GM19351 (cell line): ENCODE measurements at regions not wholly inside any gene's neighbourhood (a gene's known extent, or its start where the extent isn't known, plus 50 kb on each side); places are given as distances from the start of the nearest gene placed in this dataset.

Source experiments
- ATAC-seq: cut with Tn5 transposase; IDR thresholded peaks from one replicate; pipeline ENCODE4 v1.9.1; 2021; ENCODE audit warnings: mild to moderate bottlenecking, moderate library complexity; ENCODE audit not compliant: unreplicated experiment

GRCh38 chr15:70198441-70199123, 100.9 kb upstream of the TLE3 start:
- no peak for ATAC-seq

DNA sequence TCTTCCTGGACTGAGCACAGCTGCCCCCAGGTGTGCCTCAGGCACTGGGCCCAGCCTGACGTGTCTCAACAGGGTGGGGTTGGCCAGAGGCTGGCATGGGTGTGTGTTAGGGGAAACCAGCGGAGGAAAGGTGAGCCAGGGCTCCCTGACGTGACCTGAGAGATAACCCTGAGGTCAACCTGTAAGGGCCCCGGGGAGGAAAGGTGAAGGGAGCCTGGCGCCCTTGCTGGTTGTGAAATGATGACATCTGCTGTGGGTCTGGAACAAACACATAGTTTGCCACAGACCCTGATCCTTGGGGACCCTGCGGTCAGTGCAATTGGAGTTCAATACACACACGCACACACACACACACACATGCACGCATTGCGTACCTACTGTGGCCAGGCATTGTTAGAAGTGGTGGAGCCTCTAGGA, 100.2 kb upstream of the TLE3 start:
- ATAC-seq, result no peak

DNA sequence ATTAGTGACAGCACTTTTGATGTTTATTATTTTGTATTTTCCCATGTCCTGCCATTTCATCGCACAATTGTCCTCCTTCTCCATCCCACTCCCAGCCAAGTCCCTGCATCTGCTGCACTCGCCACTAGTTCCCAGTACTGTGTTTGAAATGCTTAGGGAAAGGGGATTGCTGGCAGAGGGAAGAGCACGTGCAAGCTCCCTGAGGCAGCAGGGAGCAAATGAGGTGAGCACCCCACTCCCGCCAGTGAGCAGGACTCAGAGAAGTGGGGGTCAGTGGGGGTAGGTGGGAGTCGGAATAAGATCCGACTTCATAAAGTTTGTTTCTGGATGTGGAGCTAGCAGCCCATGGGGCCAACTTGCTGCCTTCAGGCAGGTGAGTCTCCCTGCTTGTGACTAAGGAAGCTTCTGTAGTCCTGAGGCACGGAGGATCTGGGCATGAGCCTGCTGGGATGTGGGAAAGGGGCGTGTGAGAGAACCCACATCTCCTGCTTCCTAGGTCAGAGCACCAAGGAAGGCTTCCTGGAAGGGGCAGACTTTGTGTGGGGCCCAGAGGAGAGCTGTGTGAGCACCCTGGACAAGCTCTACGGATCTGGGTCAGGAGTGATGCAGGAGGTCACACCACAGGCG, 99.7 kb upstream of the TLE3 start:
- no peak for ATAC-seq

GRCh38 chr15:70196372-70197316, 98.9 kb upstream of the TLE3 start:
- peak; percentile 92 for ATAC-seq

- no peak for ATAC-seq
These were observed 98.0 kb upstream of the TLE3 start for GRCh38 chr15:70195587-70196305.

- no peak for ATAC-seq
These were observed 97.5 kb upstream of the TLE3 start for GRCh38 chr15:70195171-70195570.

DNA sequence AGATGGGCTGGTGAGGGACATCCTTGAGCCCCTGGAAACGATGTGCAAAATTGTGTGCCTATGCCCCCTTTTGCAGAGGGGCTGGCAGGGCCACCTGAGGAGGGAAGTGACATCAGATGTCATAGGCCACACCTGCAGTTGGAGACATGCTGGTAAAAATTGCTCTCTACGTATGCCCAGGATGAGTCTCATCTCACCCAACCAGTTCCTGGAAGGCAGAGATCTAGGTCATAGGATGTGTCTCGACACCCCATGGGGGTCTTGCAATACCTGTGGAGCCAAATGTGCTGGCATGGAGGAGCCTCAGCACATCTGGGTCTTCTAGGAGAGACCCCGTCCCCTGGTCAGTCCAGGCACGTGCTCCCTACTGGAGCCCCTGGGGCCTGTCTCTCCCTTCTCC, 96.5 kb upstream of the TLE3 start:
- no peak for ATAC-seq

- no peak for ATAC-seq
These were observed 96.0 kb upstream of the TLE3 start for GRCh38 chr15:70193734-70194133.

- ATAC-seq, result no peak
These were observed 94.8 kb upstream of the TLE3 start for GRCh38 chr15:70192490-70192889.

- ATAC-seq, result no peak
These were observed 94.3 kb upstream of the TLE3 start for GRCh38 chr15:70192041-70192440.

DNA sequence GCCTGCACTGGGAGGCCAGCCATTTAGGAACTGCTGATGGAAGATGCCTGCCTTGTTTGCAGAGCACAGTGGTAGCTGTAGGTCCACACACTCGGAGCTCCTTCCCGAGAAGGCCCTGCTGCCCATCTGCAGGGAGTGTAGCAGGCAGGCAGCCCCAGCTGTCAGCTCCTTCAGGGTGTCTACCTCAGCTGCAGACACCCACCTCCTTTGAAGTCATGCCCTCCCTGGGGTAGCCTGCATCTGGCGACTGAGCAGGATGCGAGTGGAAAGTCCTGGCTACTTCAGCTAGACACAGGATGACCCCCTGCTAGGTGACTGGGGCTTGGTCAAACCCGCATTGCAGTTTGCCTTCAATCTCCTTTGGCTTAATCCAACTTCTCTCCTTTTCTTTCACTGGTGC, 93.2 kb upstream of the TLE3 start:
- no peak for ATAC-seq

DNA sequence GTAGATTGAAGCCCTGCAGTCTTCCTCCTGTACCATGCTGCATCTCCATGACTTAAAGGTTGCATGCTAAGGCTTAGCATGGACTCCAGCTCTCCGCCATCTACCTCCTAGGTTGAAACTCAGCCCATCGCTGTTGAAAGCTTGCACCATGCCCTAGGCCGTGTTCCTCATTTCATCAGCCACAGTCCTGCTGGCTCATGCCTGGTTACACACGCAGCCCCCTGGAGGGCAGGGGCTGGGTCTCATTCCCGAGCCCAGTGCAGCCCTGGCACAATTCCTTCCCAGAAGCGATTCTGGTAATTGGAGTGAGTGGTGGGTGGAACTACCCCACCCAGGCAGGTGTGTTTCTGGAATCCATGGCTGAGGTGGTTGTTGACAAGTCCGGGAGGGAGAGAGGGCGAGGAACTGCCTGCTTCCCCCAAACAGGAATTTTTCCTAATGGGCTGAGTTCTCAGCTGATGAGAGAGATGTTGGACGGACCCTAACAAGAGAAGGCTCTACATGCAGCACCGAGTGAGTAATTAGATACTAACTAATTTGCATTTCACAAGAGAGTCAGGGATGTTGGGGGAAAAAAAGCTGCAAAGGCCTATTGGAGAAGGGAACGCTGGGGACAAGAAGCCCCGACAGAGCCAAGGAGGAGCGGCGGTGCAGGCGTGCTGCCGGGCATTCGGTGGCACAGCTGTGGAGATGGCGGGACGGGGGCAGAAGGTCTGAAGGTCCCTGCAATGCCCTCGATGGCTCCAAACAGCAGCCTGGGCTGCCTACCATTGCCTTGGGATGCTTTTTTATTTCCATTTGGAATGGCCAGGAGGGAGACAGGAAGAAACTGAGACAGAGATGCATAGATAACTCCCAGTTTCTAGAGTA, 92.3 kb upstream of the TLE3 start:
- ATAC-seq, result no peak

GRCh38 chr15:70188286-70188685, 90.6 kb upstream of the TLE3 start:
- no peak for ATAC-seq

- ATAC-seq, result no peak
These were observed 89.6 kb upstream of the TLE3 start for GRCh38 chr15:70187331-70187730.

DNA sequence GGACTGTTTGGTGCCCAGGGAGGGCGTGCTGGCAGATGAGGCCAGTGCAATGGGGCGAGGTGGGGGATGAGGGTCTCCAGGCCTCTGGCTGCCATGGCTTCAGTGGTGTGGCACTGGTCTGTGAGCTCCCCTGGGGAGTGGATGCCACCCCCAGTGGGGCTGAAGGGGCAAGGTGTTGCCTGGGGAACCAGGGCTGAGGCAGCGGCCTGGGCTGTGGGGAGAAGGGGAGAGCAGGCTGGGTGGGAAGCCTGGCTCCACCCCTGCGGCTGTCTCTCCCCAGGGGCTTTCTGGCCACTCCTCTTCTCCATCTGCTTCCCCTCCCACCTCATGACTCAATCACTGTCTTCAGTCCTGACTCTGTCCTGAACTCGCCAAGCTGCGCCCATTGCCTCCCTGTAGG, 88.4 kb upstream of the TLE3 start:
- ATAC-seq, result no peak

DNA sequence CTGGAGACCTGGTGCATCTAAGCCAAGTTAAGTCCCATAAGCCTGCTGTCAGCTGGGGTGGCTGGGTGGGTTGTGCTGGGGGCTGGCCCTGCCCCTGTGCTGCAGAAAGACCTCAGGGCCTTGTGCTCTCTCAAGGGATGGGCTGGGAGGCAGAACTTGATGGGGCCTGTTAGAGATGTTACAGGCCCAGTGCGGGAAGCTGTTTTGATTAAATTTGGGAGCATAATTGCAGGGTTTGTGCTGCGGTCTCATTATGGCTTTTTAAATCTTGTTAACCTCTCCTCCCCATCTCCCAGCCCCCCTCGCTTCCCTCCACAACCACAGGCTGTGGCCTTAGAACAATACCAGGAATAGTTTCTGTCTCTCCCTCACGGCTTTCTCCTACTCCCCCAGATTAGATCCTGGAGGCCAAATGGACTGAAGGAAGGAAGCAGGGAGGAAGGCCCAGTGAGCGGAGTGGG, 87.6 kb upstream of the TLE3 start:
- no peak for ATAC-seq

DNA sequence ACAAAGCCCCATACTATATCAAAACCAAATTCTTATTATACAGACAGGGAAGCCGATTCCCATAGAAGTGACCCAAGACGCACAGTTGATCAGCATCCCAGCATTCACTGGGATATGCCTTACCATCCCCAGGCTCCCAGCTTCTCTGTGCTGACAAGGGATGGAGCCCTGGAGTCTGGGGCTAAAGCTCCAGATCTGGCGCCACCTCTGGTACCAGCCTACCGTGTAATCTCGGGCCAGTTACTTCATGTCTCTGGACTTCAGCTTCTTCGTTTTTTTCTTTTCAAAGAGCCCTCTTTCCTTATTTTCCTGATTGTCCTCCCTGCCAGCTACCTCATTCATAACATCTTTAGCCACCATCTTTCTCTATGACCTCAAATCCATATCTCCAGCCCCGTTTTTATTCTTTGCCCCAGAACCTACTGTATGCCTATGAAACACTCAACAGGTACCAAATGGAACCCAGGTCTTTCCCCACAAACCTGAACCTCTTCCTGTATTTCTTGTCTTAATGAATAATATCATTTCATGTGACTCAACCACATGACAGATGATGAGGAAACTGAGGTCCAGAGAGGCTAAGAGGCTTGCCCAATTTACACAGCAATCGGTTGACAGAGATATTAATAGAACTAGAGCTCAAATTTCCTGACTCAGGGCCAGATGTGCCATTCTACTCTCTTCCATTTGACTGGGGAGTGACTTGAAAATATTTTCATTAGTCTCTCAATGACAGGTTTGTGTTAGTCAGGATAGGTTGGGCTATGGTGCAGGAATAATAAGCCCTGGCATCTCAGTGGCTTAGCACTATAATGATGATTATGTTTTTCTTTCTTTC, 85.4 kb upstream of the TLE3 start:
- ATAC-seq, result no peak

DNA sequence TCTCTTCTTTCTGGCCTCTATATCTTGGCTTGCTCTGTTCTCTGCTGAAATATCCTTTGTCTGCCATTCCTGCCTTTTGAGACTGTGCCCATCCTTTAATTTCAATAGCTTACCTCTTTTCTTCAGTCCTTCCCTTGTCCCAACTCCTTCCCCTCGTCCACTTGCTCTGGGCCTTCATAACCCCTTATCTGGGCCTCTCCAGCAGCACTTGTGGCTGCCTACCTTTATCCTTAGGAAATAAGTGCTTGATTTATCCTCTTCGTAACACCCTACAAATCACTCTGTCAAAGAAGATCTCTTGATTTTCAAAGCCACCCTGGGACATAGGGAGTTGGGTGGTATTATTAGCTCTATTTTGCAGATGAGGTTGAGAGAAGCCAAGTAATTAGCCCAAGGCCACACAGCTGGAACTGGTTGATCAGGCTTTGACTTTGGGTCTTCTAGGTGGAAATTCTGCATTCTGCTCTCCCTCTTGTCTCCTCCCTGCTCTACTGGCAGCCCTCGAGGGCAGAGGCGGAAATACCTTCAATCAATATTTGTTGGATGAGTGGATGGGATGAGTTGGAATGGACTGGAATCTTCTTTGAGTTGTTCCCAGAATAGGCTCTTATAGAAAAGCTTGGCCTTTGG, 84.0 kb upstream of the TLE3 start:
- no peak for ATAC-seq
